Neural progenitor cell (in vitro differentiated cells): ENCODE measurements at regions not wholly inside any gene's neighbourhood (a gene's known extent, or its start where the extent isn't known, plus 50 kb on each side); places are given as distances from the start of the nearest gene placed in this dataset.

Source experiments
- EZH2 ChIP-seq: fragments of 200-600 bp; sonication (generic); IDR thresholded peaks from 2 replicates; pipeline ENCODE4 v1.6.1; 2017; ENCODE audit warnings: antibody characterized with exemption, mild to moderate bottlenecking, moderate library complexity
- EZH2phosphoT487 ChIP-seq: fragments of 200-600 bp; sonication (generic); IDR thresholded peaks from 2 replicates; pipeline ENCODE4 v1.6.1; 2017; ENCODE audit warnings: antibody characterized with exemption
- TF ChIP-seq, protein P1 (sequence below): fragments of 200-600 bp; sonication (generic); IDR thresholded peaks from 2 replicates; pipeline ENCODE4 v1.5.1; 2017; ENCODE audit warnings: antibody characterized with exemption, mild to moderate bottlenecking

- TF ChIP-seq, protein P1, sequence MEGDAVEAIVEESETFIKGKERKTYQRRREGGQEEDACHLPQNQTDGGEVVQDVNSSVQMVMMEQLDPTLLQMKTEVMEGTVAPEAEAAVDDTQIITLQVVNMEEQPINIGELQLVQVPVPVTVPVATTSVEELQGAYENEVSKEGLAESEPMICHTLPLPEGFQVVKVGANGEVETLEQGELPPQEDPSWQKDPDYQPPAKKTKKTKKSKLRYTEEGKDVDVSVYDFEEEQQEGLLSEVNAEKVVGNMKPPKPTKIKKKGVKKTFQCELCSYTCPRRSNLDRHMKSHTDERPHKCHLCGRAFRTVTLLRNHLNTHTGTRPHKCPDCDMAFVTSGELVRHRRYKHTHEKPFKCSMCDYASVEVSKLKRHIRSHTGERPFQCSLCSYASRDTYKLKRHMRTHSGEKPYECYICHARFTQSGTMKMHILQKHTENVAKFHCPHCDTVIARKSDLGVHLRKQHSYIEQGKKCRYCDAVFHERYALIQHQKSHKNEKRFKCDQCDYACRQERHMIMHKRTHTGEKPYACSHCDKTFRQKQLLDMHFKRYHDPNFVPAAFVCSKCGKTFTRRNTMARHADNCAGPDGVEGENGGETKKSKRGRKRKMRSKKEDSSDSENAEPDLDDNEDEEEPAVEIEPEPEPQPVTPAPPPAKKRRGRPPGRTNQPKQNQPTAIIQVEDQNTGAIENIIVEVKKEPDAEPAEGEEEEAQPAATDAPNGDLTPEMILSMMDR: no peak
- TF ChIP-seq EZH2 (no peak), EZH2phosphoT487 (no peak)
These were observed 142.2 kb downstream of the OSR1 start for GRCh38 chr2:19216238-19216637.
